H9 (cell line): ENCODE measurements at regions not wholly inside any gene's neighbourhood (a gene's known extent, or its start where the extent isn't known, plus 50 kb on each side); places are given as distances from the start of the nearest gene placed in this dataset.

ENCODE experiments used
- DNase-seq: peaks from one replicate; pipeline ENCODE4 v3.0.0-alpha.2; 2017
- H2AFZ ChIP-seq: one replicate; pipeline ENCODE4 v1.6.1; 2013; ENCODE audit warnings: mild to moderate bottlenecking, low read length, control low read depth, moderate library complexity
- H2AK5ac ChIP-seq: 2 replicates; pipeline ENCODE4 v1.6.1; 2013; ENCODE audit warnings: low read length, control low read depth, mixed read lengths; ENCODE audit not compliant: insufficient read length
- H2BK120ac ChIP-seq: one replicate; pipeline ENCODE4 v1.6.1; 2013; ENCODE audit warnings: low read depth, mild to moderate bottlenecking, low read length, control low read depth, inconsistent platforms; ENCODE audit not compliant: poor library complexity, severe bottlenecking
- H2BK12ac ChIP-seq: 2 replicates; pipeline ENCODE4 v1.6.1; 2013; ENCODE audit warnings: low read length, control low read depth, mixed read lengths, low read depth; ENCODE audit not compliant: insufficient read length
- H2BK15ac ChIP-seq: 2 replicates; pipeline ENCODE4 v1.6.1; 2013; ENCODE audit warnings: low read depth, low read length, control low read depth
- H2BK20ac ChIP-seq: one replicate; pipeline ENCODE4 v1.6.1; 2013; ENCODE audit warnings: low read depth, mild to moderate bottlenecking, low read length, control low read depth, inconsistent platforms; ENCODE audit not compliant: poor library complexity, severe bottlenecking
- H2BK5ac ChIP-seq: 2 replicates; pipeline ENCODE4 v1.6.1; 2013; ENCODE audit warnings: low read length, control low read depth, mixed read lengths; ENCODE audit not compliant: insufficient read length
- H3K14ac ChIP-seq: 2 replicates; pipeline ENCODE4 v1.6.1; 2013; ENCODE audit warnings: low read length, control low read depth; ENCODE audit not compliant: insufficient read depth
- H3K18ac ChIP-seq: 2 replicates; pipeline ENCODE4 v1.6.1; 2013; ENCODE audit warnings: low read depth, mild to moderate bottlenecking, mixed read lengths, low read length, control low read depth; ENCODE audit not compliant: insufficient read length
- H3K23ac ChIP-seq: 2 replicates; pipeline ENCODE4 v1.6.1; 2013; ENCODE audit warnings: low read length, control low read depth, mixed read lengths, low read depth; ENCODE audit not compliant: insufficient read length
- H3K23me2 ChIP-seq: 2 replicates; pipeline ENCODE4 v1.6.1; 2013; ENCODE audit warnings: low read depth, mild to moderate bottlenecking, mixed read lengths, low read length, control low read depth; ENCODE audit not compliant: insufficient read length, poor library complexity, severe bottlenecking
- H3K27ac ChIP-seq: 2 replicates; pipeline ENCODE4 v1.5.1; 2013; ENCODE audit warnings: low read length, control low read depth, mixed read lengths, low read depth; ENCODE audit not compliant: insufficient read length
- H3K27me3 ChIP-seq: 2 replicates; pipeline ENCODE4 v1.6.1; 2013; ENCODE audit warnings: low read length, control low read depth, inconsistent platforms; ENCODE audit not compliant: insufficient read depth
- H3K4ac ChIP-seq: 2 replicates; pipeline ENCODE4 v1.6.1; 2013; ENCODE audit warnings: low read depth, mild to moderate bottlenecking, control low read depth, inconsistent platforms, low read length, moderate library complexity
- H3K4me1 ChIP-seq: 2 replicates; pipeline ENCODE4 v1.6.1; 2013; ENCODE audit warnings: low read length, control low read depth, inconsistent platforms; ENCODE audit not compliant: insufficient read depth
- H3K4me2 ChIP-seq: 2 replicates; pipeline ENCODE4 v1.6.1; 2013; ENCODE audit warnings: low read length, control low read depth, mixed read lengths; ENCODE audit not compliant: insufficient read length, insufficient read depth
- H3K56ac ChIP-seq: 2 replicates; pipeline ENCODE4 v1.6.1; 2013; ENCODE audit warnings: low read depth, mild to moderate bottlenecking, mixed read lengths, low read length, control low read depth; ENCODE audit not compliant: insufficient read length
- H3K79me1 ChIP-seq: 2 replicates; pipeline ENCODE4 v1.6.1; 2013; ENCODE audit warnings: low read depth, mild to moderate bottlenecking, moderate library complexity, low read length, control low read depth, inconsistent platforms; ENCODE audit not compliant: insufficient read depth, poor library complexity, severe bottlenecking
- H3K79me2 ChIP-seq: 2 replicates; pipeline ENCODE4 v1.6.1; 2013; ENCODE audit warnings: low read length, control low read depth, inconsistent platforms; ENCODE audit not compliant: insufficient read depth
- H3K9ac ChIP-seq: 2 replicates; pipeline ENCODE4 v1.6.1; 2013; ENCODE audit warnings: low read length, control low read depth, mixed read lengths; ENCODE audit not compliant: insufficient read length; ENCODE audit errors: extremely low read depth
- H3K9me3 ChIP-seq: one replicate; pipeline ENCODE4 v1.6.1; 2013; ENCODE audit warnings: low read depth, low read length, inconsistent platforms; ENCODE audit not compliant: control insufficient read depth
- H3T11ph ChIP-seq: one replicate; pipeline ENCODE4 v1.6.1; 2013; ENCODE audit warnings: mild to moderate bottlenecking, low read length, control low read depth, inconsistent platforms
- H4K20me1 ChIP-seq: one replicate; pipeline ENCODE4 v1.6.1; 2013; ENCODE audit not compliant: control insufficient read depth, insufficient read length, insufficient read depth
- H4K5ac ChIP-seq: 2 replicates; pipeline ENCODE4 v1.6.1; 2013; ENCODE audit warnings: low read depth, mild to moderate bottlenecking, mixed read lengths, low read length, control low read depth; ENCODE audit not compliant: insufficient read length
- H4K8ac ChIP-seq: replicated peaks from 2 replicates; pipeline ENCODE4 v1.6.1; 2013; ENCODE audit warnings: low read length, control low read depth, mixed read lengths, low read depth; ENCODE audit not compliant: insufficient read length
- H4K91ac ChIP-seq: 2 replicates; pipeline ENCODE4 v1.6.1; 2013; ENCODE audit warnings: low read depth, mild to moderate bottlenecking, moderate library complexity, mixed read lengths, low read length, control low read depth; ENCODE audit not compliant: insufficient read length
- H3K27ac Mint-ChIP-seq, 3 experiments: 2 replicates in 2 of 3; 3 replicates in 1 of 3; pipeline ENCODE4 v1.8.0; 2020 to 2021; ENCODE audit warnings: mixed read lengths in 3 of 3, mild to moderate bottlenecking in 1 of 3, moderate library complexity in 1 of 3
- H3K27me3 Mint-ChIP-seq: 2 replicates; pipeline ENCODE4 v1.8.0; 2021; ENCODE audit warnings: low read depth, mild to moderate bottlenecking, moderate library complexity, mixed read lengths
- H3K36me3 Mint-ChIP-seq, 3 experiments: 2 replicates in 2 of 3; 3 replicates in 1 of 3; pipeline ENCODE4 v1.8.0; 2020 to 2021; ENCODE audit warnings: low read depth in 3 of 3, mixed read lengths in 3 of 3; ENCODE audit not compliant: insufficient read depth in 1 of 3
- H3K4me1 Mint-ChIP-seq, 2 experiments: 2 replicates each; pipeline ENCODE4 v1.8.0; 2020; ENCODE audit warnings: mixed read lengths in 2 of 2
- H3K4me3 Mint-ChIP-seq, 2 experiments: 2 replicates in 1 of 2; 3 replicates in 1 of 2; pipeline ENCODE4 v1.8.0; 2020 to 2021; ENCODE audit warnings: mild to moderate bottlenecking in 2 of 2, mixed read lengths in 2 of 2, moderate library complexity in 1 of 2
- H3K9me3 Mint-ChIP-seq, 2 experiments: 2 replicates in 1 of 2; 3 replicates in 1 of 2; pipeline ENCODE4 v1.8.0; 2020; ENCODE audit warnings: mild to moderate bottlenecking in 2 of 2, mixed read lengths in 2 of 2, moderate library complexity in 1 of 2
- WGBS: extraction: QIAGEN DNeasy Blood & Tissue Kit; methylation state at CpG from one replicate; pipeline ENCODE4 v1.1.7; 2013; ENCODE audit warnings: missing lambda C conversion rate, low lambda C conversion rate, mixed read lengths; ENCODE audit not compliant: insufficient read length; ENCODE audit errors: extremely low coverage; 5-methylcytosine and 5-hydroxymethylcytosine counted together
- TF ChIP-seq, protein P1 (sequence below): fragments of 200-600 bp; sonication (generic); conservative IDR thresholded peaks from 3 replicates; pipeline ENCODE4 v1.8.0; 2021; ENCODE audit warnings: antibody characterized with exemption, mild to moderate bottlenecking

DNA sequence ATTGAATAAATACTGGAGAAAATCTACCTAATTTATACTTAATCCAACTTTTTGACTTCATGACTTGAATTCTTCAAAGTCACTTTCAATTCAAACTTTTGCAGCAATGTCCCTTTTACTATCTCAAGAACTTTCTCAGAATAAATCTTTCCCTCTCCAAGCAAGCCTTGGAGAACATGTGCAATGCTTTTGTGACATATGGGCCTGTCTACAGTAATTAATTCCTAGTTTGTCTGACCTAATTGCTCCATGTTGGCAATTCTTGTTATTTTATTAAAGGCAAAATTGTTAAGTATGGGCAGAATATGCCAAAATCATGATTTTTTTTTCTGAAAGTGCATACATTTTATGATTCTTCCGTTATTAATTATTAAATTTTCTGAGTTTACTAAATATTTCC, 1115.3 kb downstream of the PDHA2 start:
- no peak overlapping the region for H3K18ac ChIP-seq
- H3K27me3 ChIP-seq, result no peaks in the 10 kb centered on the region
- H3K4me2 ChIP-seq, result no peak overlapping the region
- WGBS, result no CpG with 5 or more reads among the region's 1 CpG
- Mint-ChIP-seq H3K4me1 (peaks cover 9 to 10% of the 10 kb centered on the region in 2 experiments; a peak in 3 of 4 replicates), H3K27me3 (no peaks in the 10 kb centered on the region), H3K27ac (no peak overlapping the region), H3K4me3 (no peak overlapping the region), H3K9me3 (no peaks in the 10 kb centered on the region; a peak in 1 of 5 replicates), H3K36me3 (no peaks in the 10 kb centered on the region)
- TF ChIP-seq, protein P1, sequence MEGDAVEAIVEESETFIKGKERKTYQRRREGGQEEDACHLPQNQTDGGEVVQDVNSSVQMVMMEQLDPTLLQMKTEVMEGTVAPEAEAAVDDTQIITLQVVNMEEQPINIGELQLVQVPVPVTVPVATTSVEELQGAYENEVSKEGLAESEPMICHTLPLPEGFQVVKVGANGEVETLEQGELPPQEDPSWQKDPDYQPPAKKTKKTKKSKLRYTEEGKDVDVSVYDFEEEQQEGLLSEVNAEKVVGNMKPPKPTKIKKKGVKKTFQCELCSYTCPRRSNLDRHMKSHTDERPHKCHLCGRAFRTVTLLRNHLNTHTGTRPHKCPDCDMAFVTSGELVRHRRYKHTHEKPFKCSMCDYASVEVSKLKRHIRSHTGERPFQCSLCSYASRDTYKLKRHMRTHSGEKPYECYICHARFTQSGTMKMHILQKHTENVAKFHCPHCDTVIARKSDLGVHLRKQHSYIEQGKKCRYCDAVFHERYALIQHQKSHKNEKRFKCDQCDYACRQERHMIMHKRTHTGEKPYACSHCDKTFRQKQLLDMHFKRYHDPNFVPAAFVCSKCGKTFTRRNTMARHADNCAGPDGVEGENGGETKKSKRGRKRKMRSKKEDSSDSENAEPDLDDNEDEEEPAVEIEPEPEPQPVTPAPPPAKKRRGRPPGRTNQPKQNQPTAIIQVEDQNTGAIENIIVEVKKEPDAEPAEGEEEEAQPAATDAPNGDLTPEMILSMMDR, result no peak
- no peaks in the 10 kb centered on the region for H3K4me1 ChIP-seq
- H2BK12ac ChIP-seq, result no peak overlapping the region
- H3K56ac ChIP-seq, result no peak overlapping the region
- H3K9me3 ChIP-seq, result no peaks in the 10 kb centered on the region
- H2BK120ac ChIP-seq, result no peak overlapping the region
- H4K5ac ChIP-seq, result no peak overlapping the region
- no peaks in the 10 kb centered on the region for H4K20me1 ChIP-seq
- H2AK5ac ChIP-seq, result no peak overlapping the region
- no peak overlapping the region for H3K27ac ChIP-seq
- no peak overlapping the region for H3K4ac ChIP-seq
- no peak overlapping the region for H2BK15ac ChIP-seq
- H3K23me2 ChIP-seq, result no peaks in the 10 kb centered on the region
- no peak for DNase-seq
- H4K8ac ChIP-seq, result no peak overlapping the region
- no peaks in the 10 kb centered on the region for H3K79me1 ChIP-seq
- no peak overlapping the region for H2BK20ac ChIP-seq
- no peak overlapping the region for H2AFZ ChIP-seq
- no peak overlapping the region for H3T11ph ChIP-seq
- H3K14ac ChIP-seq, result no peak overlapping the region
- H3K9ac ChIP-seq, result no peak overlapping the region
- H2BK5ac ChIP-seq, result no peak overlapping the region
- no peak overlapping the region for H3K23ac ChIP-seq
- H4K91ac ChIP-seq, result no peak overlapping the region
- H3K79me2 ChIP-seq, result no peaks in the 10 kb centered on the region
